BLaER1 treated with 17β-estradiol and CSF1 and Interleukin-3, amounts not matched to agents 10 nM and 100 nM (cell line): ENCODE measurements at regions not wholly inside any gene's neighbourhood (a gene's known extent, or its start where the extent isn't known, plus 50 kb on each side); places are given as distances from the start of the nearest gene placed in this dataset.
"Not testable (repeated sequence)": the region's sequence is repeated elsewhere in the genome, so short reads cannot be mapped to it uniquely, and the experiment has no call there.

ENCODE experiments used
- H3K27ac ChIP-seq, 11 experiments: shearing (Covaris generic); formaldehyde crosslinking; 2 replicates each; pipeline ENCODE4 v1.8.1; 2022
- H3K27me3 ChIP-seq, 11 experiments: shearing (Covaris generic); formaldehyde crosslinking; 2 replicates each; pipeline ENCODE4 v1.8.1; 2022
- H3K36me3 ChIP-seq, 11 experiments: shearing (Covaris generic); formaldehyde crosslinking; 2 replicates each; pipeline ENCODE4 v1.8.1; 2022
- H3K4me1 ChIP-seq, 10 experiments: shearing (Covaris generic); formaldehyde crosslinking; 2 replicates each; pipeline ENCODE4 v1.8.1; 2022
- H3K4me2 ChIP-seq, 11 experiments: shearing (Covaris generic); formaldehyde crosslinking; 2 replicates each; pipeline ENCODE4 v1.8.1; 2022
- H3K4me3 ChIP-seq, 10 experiments: shearing (Covaris generic); formaldehyde crosslinking; 2 replicates each; pipeline ENCODE4 v1.8.1; 2022
- H3K9ac ChIP-seq, 11 experiments: shearing (Covaris generic); formaldehyde crosslinking; 2 replicates each; pipeline ENCODE4 v1.8.1; 2022
- H3K9me3 ChIP-seq, 11 experiments: shearing (Covaris generic); formaldehyde crosslinking; replicated peaks in 1 of 11; 2 replicates each; pipeline ENCODE4 v1.8.1; 2022
- H4K20me1 ChIP-seq, 11 experiments: shearing (Covaris generic); formaldehyde crosslinking; 2 replicates each; pipeline ENCODE4 v1.8.1; 2022
- Cebpa-rat ChIP-seq, 11 experiments: shearing (Covaris generic); IDR thresholded peaks; 2 replicates each; pipeline ENCODE4 v1.8.1; 2022

GRCh38 chr3:191131305-191131704, 67.7 kb upstream of the OSTN start:
- Histone ChIP-seq H3K27me3 (no peaks in the 10 kb centered on the region), H3K9ac (no peak overlapping the region), H3K4me3 (no peak overlapping the region), H4K20me1 (no peaks in the 10 kb centered on the region), H3K27ac (no peak overlapping the region), H3K4me1 (peaks cover 0 to 14% (median 0%) of the 10 kb centered on the region in 10 experiments; a peak in 7 of 20 replicates), H3K4me2 (no peak overlapping the region), H3K36me3 (no peaks in the 10 kb centered on the region), H3K9me3 (0 out of 22 replicates have a peak, but pooled peaks cover 0 to 1% (median 0%) of the 10 kb centered on the region in 11 experiments)
- TF ChIP-seq Cebpa-rat (IDR thresholded peaks at IDR 0.05), result no peak

- H3K4me2 ChIP-seq, H3K4me1 ChIP-seq, H3K4me3 ChIP-seq, H3K9ac ChIP-seq, H3K36me3 ChIP-seq, H3K27me3 ChIP-seq, H4K20me1 ChIP-seq, H3K9me3 ChIP-seq, H3K27ac ChIP-seq: not testable (repeated sequence)
Measured at GRCh38 chr3:191124891-191125290, 74.2 kb upstream of the OSTN start.

- no peak overlapping the region for H3K4me2 ChIP-seq
- 0 out of 22 replicates have a peak, but pooled peaks cover 0 to 2% (median 0%) of the 10 kb centered on the region in 11 experiments for H3K9me3 ChIP-seq
- no peak overlapping the region for H3K27ac ChIP-seq
- TF ChIP-seq Cebpa-rat (IDR thresholded peaks at IDR 0.05), result no peak
- H4K20me1 ChIP-seq, result no peaks in the 10 kb centered on the region
- H3K36me3 ChIP-seq, result no peaks in the 10 kb centered on the region
- H3K4me3 ChIP-seq, result no peak overlapping the region
- no peak overlapping the region for H3K9ac ChIP-seq
- peaks cover 0 to 11% (median 3%) of the 10 kb centered on the region in 10 experiments; a peak in 5 of 20 replicates for H3K4me1 ChIP-seq
- H3K27me3 ChIP-seq, result no peaks in the 10 kb centered on the region
Measured at GRCh38 chr3:191123946-191124345, 75.1 kb upstream of the OSTN start.

- TF ChIP-seq Cebpa-rat (IDR thresholded peaks at IDR 0.05), result no peak
- no peak overlapping the region for H3K27ac ChIP-seq
- H3K9ac ChIP-seq, result no peak overlapping the region
- H3K4me2 ChIP-seq, result no peak overlapping the region
- H3K27me3 ChIP-seq, result no peaks in the 10 kb centered on the region
- H3K36me3 ChIP-seq, result no peaks in the 10 kb centered on the region
- H3K9me3 ChIP-seq, result 0 out of 22 replicates have a peak, but pooled peaks cover 0 to 2% (median 0%) of the 10 kb centered on the region in 11 experiments
- no peaks in the 10 kb centered on the region for H4K20me1 ChIP-seq
- H3K4me3 ChIP-seq, result no peak overlapping the region
- H3K4me1 ChIP-seq, result peaks cover 0 to 11% (median 3%) of the 10 kb centered on the region in 10 experiments; a peak in 5 of 20 replicates
Measured at GRCh38 chr3:191123231-191123630, 75.8 kb upstream of the OSTN start.

GRCh38 chr3:191120447-191121298, 78.4 kb upstream of the OSTN start:
- Histone ChIP-seq H3K36me3 (no peaks in the 10 kb centered on the region), H3K4me2 (peak overlapping the region in 1 of 11 experiments; percentile 2; a peak in 1 of 22 replicates)
- TF ChIP-seq Cebpa-rat (IDR thresholded peaks at IDR 0.05), result no peak

GRCh38 chr3:191119415-191120295, 79.4 kb upstream of the OSTN start:
- H3K4me1 ChIP-seq, result peaks cover 0 to 11% (median 3%) of the 10 kb centered on the region in 10 experiments; a peak in 5 of 20 replicates
- H3K4me3 ChIP-seq, result no peak overlapping the region
- TF ChIP-seq Cebpa-rat (IDR thresholded peaks at IDR 0.05), result no peak
- no peaks in the 10 kb centered on the region for H3K36me3 ChIP-seq
- no peaks in the 10 kb centered on the region for H3K9me3 ChIP-seq
- no peak overlapping the region for H3K9ac ChIP-seq
- H4K20me1 ChIP-seq, result no peaks in the 10 kb centered on the region
- H3K27me3 ChIP-seq, result no peaks in the 10 kb centered on the region
- H3K27ac ChIP-seq, result no peak overlapping the region
- peak overlapping the region in 3 of 11 experiments; percentile 2 to 13 (median 12); a peak in 1 of 22 replicates for H3K4me2 ChIP-seq

More at GRCh38 chr3:191120447-191121298, 78.4 kb upstream of the OSTN start:
- peaks cover 0 to 11% (median 3%) of the 10 kb centered on the region in 10 experiments; a peak in 5 of 20 replicates for H3K4me1 ChIP-seq
- 0 out of 22 replicates have a peak, but pooled peaks cover 0 to 2% (median 0%) of the 10 kb centered on the region in 11 experiments for H3K9me3 ChIP-seq
- no peaks in the 10 kb centered on the region for H4K20me1 ChIP-seq
- no peaks in the 10 kb centered on the region for H3K27me3 ChIP-seq
- H3K4me3 ChIP-seq, result no peak overlapping the region
- no peak overlapping the region for H3K9ac ChIP-seq
- no peak overlapping the region for H3K27ac ChIP-seq

GRCh38 chr3:191111722-191112121, 87.3 kb upstream of the OSTN start:
- no peaks in the 10 kb centered on the region for H3K36me3 ChIP-seq
- no peak overlapping the region for H3K4me3 ChIP-seq
- H3K27me3 ChIP-seq, result no peaks in the 10 kb centered on the region
- TF ChIP-seq Cebpa-rat (IDR thresholded peaks at IDR 0.05), result no peak
- peaks cover 0 to 15% (median 9%) of the 10 kb centered on the region in 11 experiments; a peak in 11 of 22 replicates for H3K9me3 ChIP-seq
- peaks cover 0 to 2% (median 0%) of the 10 kb centered on the region in 10 experiments; a peak in 1 of 20 replicates for H3K4me1 ChIP-seq
- no peaks in the 10 kb centered on the region for H4K20me1 ChIP-seq
- 0 out of 22 replicates have a peak overlapping the region, but pooled peaks of 1 of the 11 experiments have one; percentile 9 for H3K4me2 ChIP-seq
- H3K9ac ChIP-seq, result no peak overlapping the region
- H3K27ac ChIP-seq, result no peak overlapping the region

GRCh38 chr3:191105418-191105817, 93.6 kb upstream of the OSTN start:
- H3K36me3 ChIP-seq, result 0 out of 22 replicates have a peak, but pooled peaks cover 0 to 3% (median 0%) of the 10 kb centered on the region in 11 experiments
- H3K4me1 ChIP-seq, result peaks cover 0 to 31% (median 16%) of the 10 kb centered on the region in 10 experiments; a peak in 14 of 20 replicates
- H4K20me1 ChIP-seq, result no peaks in the 10 kb centered on the region
- H3K4me3 ChIP-seq, result no peak overlapping the region
- TF ChIP-seq Cebpa-rat (IDR thresholded peaks at IDR 0.05), result peak in 1 of 11 experiments; percentile 32; a peak in 1 of 22 replicates
- H3K9me3 ChIP-seq, result peaks cover 0 to 40% (median 22%) of the 10 kb centered on the region in 11 experiments; a peak in 20 of 22 replicates
- 0 out of 22 replicates have a peak overlapping the region, but pooled peaks of 1 of the 11 experiments have one; percentile 57 for H3K9ac ChIP-seq
- no peaks in the 10 kb centered on the region for H3K27me3 ChIP-seq
- H3K4me2 ChIP-seq, result peak overlapping the region in 7 of 11 experiments; percentile 42 to 67 (median 47); a peak in 13 of 22 replicates
- H3K27ac ChIP-seq, result peak overlapping the region in 4 of 11 experiments; percentile 64 to 82 (median 74); a peak in 7 of 22 replicates
